ENCODE measurements at regions not wholly inside any gene's neighbourhood (a gene's known extent, or its start where the extent isn't known, plus 50 kb on each side); places are given as distances from the start of the nearest gene placed in this dataset.

- TF ChIP-seq NRF1 (IDR thresholded peaks at IDR 0.05; ENCODE audit: low read depth, low read length), result no peak
- TF ChIP-seq RFX5 (IDR thresholded peaks at IDR 0.05; ENCODE audit: borderline replicate concordance, low read depth, low read length), result no peak
- TF ChIP-seq MAX (IDR thresholded peaks at IDR 0.05), result no peak
- TF ChIP-seq KDM1A (IDR thresholded peaks at IDR 0.05; ENCODE audit: borderline replicate concordance, low read length), result no peak
- TF ChIP-seq JUND (IDR thresholded peaks at IDR 0.05; ENCODE audit: low read length), result no peak
- no peak for TF ChIP-seq GABPA (IDR thresholded peaks at IDR 0.05; ENCODE audit: borderline replicate concordance, insufficient read depth, low read length)
- no peak for TF ChIP-seq USF2 (IDR thresholded peaks at IDR 0.05; ENCODE audit: low read length)
- no peak for TF ChIP-seq RNF2 (IDR thresholded peaks at IDR 0.05; ENCODE audit: borderline replicate concordance, low read depth, low read length, missing control alignments, poor library complexity, severe bottlenecking)
- TF ChIP-seq POLR2AphosphoS5 (IDR thresholded peaks at IDR 0.05; ENCODE audit: low read depth, low read length), result no peak
- peak in 2 of 3 experiments; percentile 58 to 59; a peak in 2 of 4 replicates for TF ChIP-seq CTCF (IDR thresholded peaks at IDR 0.05; ENCODE audit: control extremely low read depth in 1 of 3, insufficient read depth in 1 of 3, low read depth in 1 of 3, low read length in 3 of 3)
- no peak for TF ChIP-seq JUN (IDR thresholded peaks at IDR 0.05; ENCODE audit: low read depth, low read length)
- no peak for TF ChIP-seq MAFK (IDR thresholded peaks at IDR 0.05; ENCODE audit: low read depth, low read length)
Observed at GRCh38 chr11:22539821-22540256, 85.8 kb downstream of the FANCF start.

All from H1 (cell line).